ENCODE measurements at regions not wholly inside any gene's neighbourhood (a gene's known extent, or its start where the extent isn't known, plus 50 kb on each side); places are given as distances from the start of the nearest gene placed in this dataset.
"Not testable (repeated sequence)": the region's sequence is repeated elsewhere in the genome, so short reads cannot be mapped to it uniquely, and the experiment has no call there.

DNA sequence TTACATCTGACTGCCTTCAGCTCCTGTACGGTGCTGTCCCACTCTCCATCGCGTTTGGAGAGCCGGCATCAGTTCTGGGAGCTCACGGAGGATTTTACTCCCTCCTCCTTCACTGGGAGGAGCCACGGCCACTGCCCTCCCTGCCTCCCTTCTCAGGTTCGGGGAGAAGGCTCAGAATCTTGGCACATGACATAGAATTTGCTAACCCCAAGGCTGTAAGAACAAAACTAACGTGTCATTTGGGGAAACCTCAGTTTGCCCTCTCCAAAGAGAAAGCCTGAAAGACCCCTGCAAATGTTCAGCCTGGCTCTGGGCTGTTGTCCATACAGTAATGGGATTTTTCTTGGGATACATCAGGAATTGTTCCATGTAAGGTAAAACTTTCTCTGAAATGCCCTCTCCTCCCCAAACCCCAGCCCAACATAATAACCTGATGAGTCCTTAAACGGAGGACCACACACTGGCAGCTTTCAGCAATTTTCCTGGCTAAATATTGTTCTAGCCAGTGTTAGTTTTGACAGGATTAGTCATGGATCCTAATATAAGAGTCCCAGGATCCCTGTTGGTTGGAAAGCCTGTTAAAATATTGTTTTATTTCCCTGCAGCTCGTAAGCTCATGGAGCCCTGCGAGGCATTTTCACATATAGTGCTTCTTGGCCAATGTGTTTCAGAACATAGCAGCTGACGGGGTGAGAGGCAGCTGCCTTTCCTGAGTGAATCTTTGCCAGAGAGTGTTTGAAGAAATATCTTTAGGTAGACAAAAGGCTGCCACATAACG, 98.8 kb downstream of the RHOU start:
- Mint-ChIP-seq H3K27ac (no peak overlapping the region), H3K4me3 (no peak overlapping the region), H3K9me3 (no peaks in the 10 kb centered on the region), H3K4me1 (ENCODE audit: low read depth) (peaks cover 24% of the 10 kb centered on the region), H3K36me3 (ENCODE audit: low read depth) (no peaks in the 10 kb centered on the region), H3K27me3 (ENCODE audit: low read depth) (peaks cover 40% of the 10 kb centered on the region)

GRCh38 chr1:228835456-228835855, 100.2 kb downstream of the RHOU start:
- Mint-ChIP-seq H3K27ac (no peak overlapping the region), H3K27me3 (ENCODE audit: low read depth) (peaks cover 44% of the 10 kb centered on the region), H3K4me1 (ENCODE audit: low read depth) (peaks cover 19% of the 10 kb centered on the region), H3K9me3 (no peaks in the 10 kb centered on the region), H3K4me3 (no peak overlapping the region), H3K36me3 (ENCODE audit: low read depth) (no peaks in the 10 kb centered on the region)

- H3K36me3 Mint-ChIP-seq (ENCODE audit: low read depth) = no peaks in the 10 kb centered on the region
- H3K4me3 Mint-ChIP-seq = no peak overlapping the region
- peaks cover 44% of the 10 kb centered on the region for H3K27me3 Mint-ChIP-seq (ENCODE audit: low read depth)
- H3K9me3 Mint-ChIP-seq = no peaks in the 10 kb centered on the region
- peaks cover 17% of the 10 kb centered on the region for H3K4me1 Mint-ChIP-seq (ENCODE audit: low read depth)
- H3K27ac Mint-ChIP-seq = no peak overlapping the region
Observed at GRCh38 chr1:228835911-228836310, 100.6 kb downstream of the RHOU start.

GRCh38 chr1:228836427-228836826, 101.1 kb downstream of the RHOU start:
- Mint-ChIP-seq H3K4me3 (no peak overlapping the region), H3K27me3 (ENCODE audit: low read depth) (peaks cover 44% of the 10 kb centered on the region), H3K27ac (no peak overlapping the region), H3K4me1 (ENCODE audit: low read depth) (peaks cover 11% of the 10 kb centered on the region), H3K36me3 (ENCODE audit: low read depth) (no peaks in the 10 kb centered on the region), H3K9me3 (no peaks in the 10 kb centered on the region)

GRCh38 chr1:228837032-228837431, 101.8 kb downstream of the RHOU start:
- Mint-ChIP-seq H3K9me3 (no peaks in the 10 kb centered on the region), H3K4me3 (no peak overlapping the region), H3K27ac (no peak overlapping the region), H3K27me3 (ENCODE audit: low read depth) (peaks cover 42% of the 10 kb centered on the region), H3K36me3 (ENCODE audit: low read depth) (no peaks in the 10 kb centered on the region), H3K4me1 (ENCODE audit: low read depth) (peaks cover 9% of the 10 kb centered on the region)

GRCh38 chr1:228837817-228838716, 102.8 kb downstream of the RHOU start:
- no peaks in the 10 kb centered on the region for H3K36me3 Mint-ChIP-seq (ENCODE audit: low read depth)
- H3K27me3 Mint-ChIP-seq (ENCODE audit: low read depth) = peaks cover 33% of the 10 kb centered on the region
- H3K4me3 Mint-ChIP-seq = no peak overlapping the region
- peaks cover 5% of the 10 kb centered on the region for H3K9me3 Mint-ChIP-seq
- peaks cover 7% of the 10 kb centered on the region for H3K4me1 Mint-ChIP-seq (ENCODE audit: low read depth)
- H3K27ac Mint-ChIP-seq = no peak overlapping the region

- Mint-ChIP-seq H3K9me3 (peaks cover 9% of the 10 kb centered on the region), H3K27me3 (ENCODE audit: low read depth) (peaks cover 25% of the 10 kb centered on the region), H3K4me3 (no peak overlapping the region), H3K4me1 (ENCODE audit: low read depth) (peaks cover 3% of the 10 kb centered on the region), H3K27ac (no peak overlapping the region), H3K36me3 (ENCODE audit: low read depth) (no peaks in the 10 kb centered on the region)
Observed at GRCh38 chr1:228838717-228839500, 103.6 kb downstream of the RHOU start.

- Mint-ChIP-seq H3K27ac (no peak overlapping the region), H3K4me1 (ENCODE audit: low read depth) (peaks cover 3% of the 10 kb centered on the region), H3K4me3 (no peak overlapping the region), H3K36me3 (ENCODE audit: low read depth) (no peaks in the 10 kb centered on the region), H3K27me3 (ENCODE audit: low read depth) (peaks cover 17% of the 10 kb centered on the region), H3K9me3 (peaks cover 9% of the 10 kb centered on the region)
Observed at GRCh38 chr1:228839656-228840055, 104.4 kb downstream of the RHOU start.

DNA sequence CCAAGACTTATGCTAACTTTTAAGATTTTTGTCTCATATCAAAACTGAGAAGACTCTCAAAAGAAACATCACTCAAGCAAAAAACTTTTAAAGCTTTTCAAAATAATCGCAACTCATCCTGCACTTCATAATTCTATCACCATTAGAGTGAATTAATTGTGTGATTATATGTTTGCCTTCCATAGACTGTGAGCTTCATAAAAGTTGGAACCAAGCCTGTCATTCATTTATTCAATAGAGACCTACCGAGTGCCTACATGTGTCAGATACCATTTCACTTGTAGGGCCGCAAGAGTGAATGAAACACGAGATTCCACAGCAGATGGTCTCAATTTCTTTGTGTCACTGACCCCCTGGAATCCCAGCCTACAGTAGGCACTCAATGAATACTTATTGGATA, 106.4 kb downstream of the RHOU start:
- H3K9me3 Mint-ChIP-seq = peaks cover 9% of the 10 kb centered on the region
- H3K4me3 Mint-ChIP-seq = no peak overlapping the region
- peaks cover 4% of the 10 kb centered on the region for H3K27me3 Mint-ChIP-seq (ENCODE audit: low read depth)
- peaks cover 2% of the 10 kb centered on the region for H3K4me1 Mint-ChIP-seq (ENCODE audit: low read depth)
- no peaks in the 10 kb centered on the region for H3K36me3 Mint-ChIP-seq (ENCODE audit: low read depth)
- no peak overlapping the region for H3K27ac Mint-ChIP-seq

- Mint-ChIP-seq H3K4me1 (ENCODE audit: low read depth) (peaks cover 2% of the 10 kb centered on the region), H3K36me3 (ENCODE audit: low read depth) (no peaks in the 10 kb centered on the region), H3K9me3 (peaks cover 9% of the 10 kb centered on the region), H3K4me3 (no peak overlapping the region), H3K27ac (no peak overlapping the region), H3K27me3 (ENCODE audit: low read depth) (peaks cover 4% of the 10 kb centered on the region)
Observed at GRCh38 chr1:228842094-228842775, 107.0 kb downstream of the RHOU start.

GRCh38 chr1:228845101-228845500, 109.8 kb downstream of the RHOU start:
- Mint-ChIP-seq H3K36me3 (ENCODE audit: low read depth) (no peaks in the 10 kb centered on the region), H3K9me3 (peaks cover 9% of the 10 kb centered on the region), H3K27ac (no peak overlapping the region), H3K27me3 (ENCODE audit: low read depth) (peaks cover 6% of the 10 kb centered on the region), H3K4me1 (ENCODE audit: low read depth) (peaks cover 2% of the 10 kb centered on the region), H3K4me3 (no peak overlapping the region)

- H3K4me3 Mint-ChIP-seq = no peak overlapping the region
- no peaks in the 10 kb centered on the region for H3K36me3 Mint-ChIP-seq (ENCODE audit: low read depth)
- peaks cover 8% of the 10 kb centered on the region for H3K27me3 Mint-ChIP-seq (ENCODE audit: low read depth)
- no peaks in the 10 kb centered on the region for H3K4me1 Mint-ChIP-seq (ENCODE audit: low read depth)
- no peak overlapping the region for H3K27ac Mint-ChIP-seq
- H3K9me3 Mint-ChIP-seq = peaks cover 9% of the 10 kb centered on the region
Observed at GRCh38 chr1:228846952-228847351, 111.7 kb downstream of the RHOU start.

- H3K36me3 Mint-ChIP-seq (ENCODE audit: low read depth); H3K4me3 Mint-ChIP-seq; H3K9me3 Mint-ChIP-seq; H3K4me1 Mint-ChIP-seq (ENCODE audit: low read depth); H3K27me3 Mint-ChIP-seq (ENCODE audit: low read depth); H3K27ac Mint-ChIP-seq: not testable (repeated sequence)
Observed at GRCh38 chr1:228847451-228847850, 112.2 kb downstream of the RHOU start.

GRCh38 chr1:228848406-228848805, 113.1 kb downstream of the RHOU start:
- H3K4me3 Mint-ChIP-seq = no peak overlapping the region
- no peaks in the 10 kb centered on the region for H3K36me3 Mint-ChIP-seq (ENCODE audit: low read depth)
- H3K27ac Mint-ChIP-seq = no peak overlapping the region
- peaks cover 2% of the 10 kb centered on the region for H3K9me3 Mint-ChIP-seq
- H3K4me1 Mint-ChIP-seq (ENCODE audit: low read depth) = no peaks in the 10 kb centered on the region
- H3K27me3 Mint-ChIP-seq (ENCODE audit: low read depth) = peaks cover 11% of the 10 kb centered on the region
